ENCODE measurements at regions not wholly inside any gene's neighbourhood (a gene's known extent, or its start where the extent isn't known, plus 50 kb on each side); places are given as distances from the start of the nearest gene placed in this dataset.

- Histone ChIP-seq H3K4me3 (ENCODE audit: low read length) (no peak overlapping the region), H3K36me3 (ENCODE audit: insufficient read depth, low read depth, low read length) (no peaks in the 10 kb centered on the region), H3K27ac (ENCODE audit: low read length) (no peak overlapping the region), H3K4me1 (ENCODE audit: insufficient read depth, low read length) (peaks cover 6% of the 10 kb centered on the region), H3K27me3 (ENCODE audit: insufficient read depth, low read length) (peaks cover 18% of the 10 kb centered on the region), H3K9ac (ENCODE audit: low read depth, low read length) (no peak overlapping the region), H3K9me3 (ENCODE audit: insufficient read depth, low read depth, low read length) (no peaks in the 10 kb centered on the region)
Measured at GRCh38 chr3:64450396-64450956, 225.2 kb upstream of the PRICKLE2 start.

- Histone ChIP-seq H3K36me3 (ENCODE audit: insufficient read depth, low read depth, low read length) (no peaks in the 10 kb centered on the region), H3K9me3 (ENCODE audit: insufficient read depth, low read depth, low read length) (no peaks in the 10 kb centered on the region), H3K27me3 (ENCODE audit: insufficient read depth, low read length) (peaks cover 27% of the 10 kb centered on the region), H3K9ac (ENCODE audit: low read depth, low read length) (no peak overlapping the region), H3K27ac (ENCODE audit: low read length) (no peak overlapping the region), H3K4me3 (ENCODE audit: low read length) (no peak overlapping the region), H3K4me1 (ENCODE audit: insufficient read depth, low read length) (peaks cover 6% of the 10 kb centered on the region)
Measured at GRCh38 chr3:64449026-64449425, 223.8 kb upstream of the PRICKLE2 start.

- H3K36me3 ChIP-seq (ENCODE audit: insufficient read depth, low read depth, low read length) = no peaks in the 10 kb centered on the region
- peaks cover 31% of the 10 kb centered on the region for H3K27me3 ChIP-seq (ENCODE audit: insufficient read depth, low read length)
- H3K4me3 ChIP-seq (ENCODE audit: low read length) = peak overlapping the region; percentile 87
- peaks cover 29% of the 10 kb centered on the region; the same call in 1 of the 2 replicates for H3K4me1 ChIP-seq (ENCODE audit: insufficient read depth, low read length)
- no peaks in the 10 kb centered on the region for H3K9me3 ChIP-seq (ENCODE audit: insufficient read depth, low read depth, low read length)
- no peak overlapping the region; the same call in 1 of the 2 replicates for H3K9ac ChIP-seq (ENCODE audit: low read depth, low read length)
- H3K27ac ChIP-seq (ENCODE audit: low read length) = no peak overlapping the region
Measured at GRCh38 chr3:64445944-64446300, 220.7 kb upstream of the PRICKLE2 start.

GRCh38 chr3:64445109-64445943 lies 220.1 kb upstream of the PRICKLE2 start:
- H3K27ac ChIP-seq (ENCODE audit: low read length) = no peak overlapping the region
- peak overlapping the region; percentile 87 for H3K4me3 ChIP-seq (ENCODE audit: low read length)
- H3K9ac ChIP-seq (ENCODE audit: low read depth, low read length) = peak overlapping the region; percentile 70; the same call in 1 of the 2 replicates
- peaks cover 31% of the 10 kb centered on the region for H3K27me3 ChIP-seq (ENCODE audit: insufficient read depth, low read length)
- H3K4me1 ChIP-seq (ENCODE audit: insufficient read depth, low read length) = peaks cover 25% of the 10 kb centered on the region; the same call in 1 of the 2 replicates
- H3K9me3 ChIP-seq (ENCODE audit: insufficient read depth, low read depth, low read length) = no peaks in the 10 kb centered on the region
- no peaks in the 10 kb centered on the region for H3K36me3 ChIP-seq (ENCODE audit: insufficient read depth, low read depth, low read length)

- Histone ChIP-seq H3K9ac (ENCODE audit: low read depth, low read length) (peak overlapping the region; percentile 70; the same call in 1 of the 2 replicates), H3K4me3 (ENCODE audit: low read length) (peak overlapping the region; percentile 87), H3K27me3 (ENCODE audit: insufficient read depth, low read length) (peaks cover 31% of the 10 kb centered on the region), H3K4me1 (ENCODE audit: insufficient read depth, low read length) (peaks cover 24% of the 10 kb centered on the region; the same call in 1 of the 2 replicates), H3K27ac (ENCODE audit: low read length) (no peak overlapping the region), H3K36me3 (ENCODE audit: insufficient read depth, low read depth, low read length) (no peaks in the 10 kb centered on the region), H3K9me3 (ENCODE audit: insufficient read depth, low read depth, low read length) (no peaks in the 10 kb centered on the region)
Measured at GRCh38 chr3:64444490-64445108, 219.3 kb upstream of the PRICKLE2 start.

- H3K27ac ChIP-seq (ENCODE audit: low read length) = no peak overlapping the region
Measured at GRCh38 chr3:64443546-64444381, 218.5 kb upstream of the PRICKLE2 start.

GRCh38 chr3:64441861-64442260 lies 216.6 kb upstream of the PRICKLE2 start:
- H3K27me3 ChIP-seq (ENCODE audit: insufficient read depth, low read length) = peaks cover 26% of the 10 kb centered on the region
- no peak overlapping the region for H3K9ac ChIP-seq (ENCODE audit: low read depth, low read length)
- no peak overlapping the region for H3K4me3 ChIP-seq (ENCODE audit: low read length)
- no peak overlapping the region for H3K27ac ChIP-seq (ENCODE audit: low read length)
- H3K36me3 ChIP-seq (ENCODE audit: insufficient read depth, low read depth, low read length) = no peaks in the 10 kb centered on the region
- peaks cover 27% of the 10 kb centered on the region; the same call in 1 of the 2 replicates for H3K4me1 ChIP-seq (ENCODE audit: insufficient read depth, low read length)
- no peaks in the 10 kb centered on the region for H3K9me3 ChIP-seq (ENCODE audit: insufficient read depth, low read depth, low read length)

More at GRCh38 chr3:64443546-64444381, 218.5 kb upstream of the PRICKLE2 start:
- H3K27me3 ChIP-seq (ENCODE audit: insufficient read depth, low read length) = peaks cover 31% of the 10 kb centered on the region
- H3K36me3 ChIP-seq (ENCODE audit: insufficient read depth, low read depth, low read length) = no peaks in the 10 kb centered on the region
- H3K9ac ChIP-seq (ENCODE audit: low read depth, low read length) = no peak overlapping the region
- peaks cover 27% of the 10 kb centered on the region; the same call in 1 of the 2 replicates for H3K4me1 ChIP-seq (ENCODE audit: insufficient read depth, low read length)
- no peak overlapping the region; the same call in 1 of the 2 replicates for H3K4me3 ChIP-seq (ENCODE audit: low read length)
- H3K9me3 ChIP-seq (ENCODE audit: insufficient read depth, low read depth, low read length) = no peaks in the 10 kb centered on the region

- no peak overlapping the region for H3K27ac ChIP-seq (ENCODE audit: low read length)
- no peak overlapping the region for H3K4me3 ChIP-seq (ENCODE audit: low read length)
- no peaks in the 10 kb centered on the region for H3K9me3 ChIP-seq (ENCODE audit: insufficient read depth, low read depth, low read length)
- H3K27me3 ChIP-seq (ENCODE audit: insufficient read depth, low read length) = peaks cover 13% of the 10 kb centered on the region
- H3K9ac ChIP-seq (ENCODE audit: low read depth, low read length) = no peak overlapping the region
- H3K36me3 ChIP-seq (ENCODE audit: insufficient read depth, low read depth, low read length) = no peaks in the 10 kb centered on the region
- peaks cover 27% of the 10 kb centered on the region; the same call in 1 of the 2 replicates for H3K4me1 ChIP-seq (ENCODE audit: insufficient read depth, low read length)
Measured at GRCh38 chr3:64440498-64440897, 215.2 kb upstream of the PRICKLE2 start.

GRCh38 chr3:64438812-64439211 lies 213.5 kb upstream of the PRICKLE2 start:
- Histone ChIP-seq H3K4me1 (ENCODE audit: insufficient read depth, low read length) (peaks cover 27% of the 10 kb centered on the region; the same call in 1 of the 2 replicates), H3K4me3 (ENCODE audit: low read length) (no peak overlapping the region), H3K9me3 (ENCODE audit: insufficient read depth, low read depth, low read length) (peaks cover 4% of the 10 kb centered on the region; the same call in 1 of the 2 replicates), H3K27me3 (ENCODE audit: insufficient read depth, low read length) (peaks cover 3% of the 10 kb centered on the region; the same call in 1 of the 2 replicates), H3K36me3 (ENCODE audit: insufficient read depth, low read depth, low read length) (no peaks in the 10 kb centered on the region), H3K9ac (ENCODE audit: low read depth, low read length) (no peak overlapping the region), H3K27ac (ENCODE audit: low read length) (no peak overlapping the region)

GRCh38 chr3:64438066-64438465 lies 212.8 kb upstream of the PRICKLE2 start:
- Histone ChIP-seq H3K9me3 (ENCODE audit: insufficient read depth, low read depth, low read length) (peaks cover 4% of the 10 kb centered on the region; the same call in 1 of the 2 replicates), H3K27me3 (ENCODE audit: insufficient read depth, low read length) (no peaks in the 10 kb centered on the region), H3K4me3 (ENCODE audit: low read length) (no peak overlapping the region), H3K27ac (ENCODE audit: low read length) (no peak overlapping the region), H3K36me3 (ENCODE audit: insufficient read depth, low read depth, low read length) (no peaks in the 10 kb centered on the region), H3K9ac (ENCODE audit: low read depth, low read length) (no peak overlapping the region), H3K4me1 (ENCODE audit: insufficient read depth, low read length) (peaks cover 25% of the 10 kb centered on the region; the same call in 1 of the 2 replicates)

GRCh38 chr3:64437131-64437530 lies 211.9 kb upstream of the PRICKLE2 start:
- H3K4me3 ChIP-seq (ENCODE audit: low read length) = no peak overlapping the region
- H3K9ac ChIP-seq (ENCODE audit: low read depth, low read length) = no peak overlapping the region
- peaks cover 4% of the 10 kb centered on the region; the same call in 1 of the 2 replicates for H3K9me3 ChIP-seq (ENCODE audit: insufficient read depth, low read depth, low read length)
- H3K27ac ChIP-seq (ENCODE audit: low read length) = no peak overlapping the region
- H3K4me1 ChIP-seq (ENCODE audit: insufficient read depth, low read length) = peaks cover 16% of the 10 kb centered on the region; the same call in 1 of the 2 replicates
- H3K27me3 ChIP-seq (ENCODE audit: insufficient read depth, low read length) = no peaks in the 10 kb centered on the region
- no peaks in the 10 kb centered on the region for H3K36me3 ChIP-seq (ENCODE audit: insufficient read depth, low read depth, low read length)
